ENCODE measurements at regions not wholly inside any gene's neighbourhood (a gene's known extent, or its start where the extent isn't known, plus 50 kb on each side); places are given as distances from the start of the nearest gene placed in this dataset.

- ChIA-PET POLR2A (no interaction called here), CTCF (interaction anchor here (1.3 kb wide), 1 partner anchor 16 kb away, joined by 4 read pairs; no protein-coding TSS in a partner anchor)
- no peak overlapping the region for H3K4me3 ChIP-seq (ENCODE audit: low read depth in 2 of 2, low read length in 1 of 2)
- no peaks in the 10 kb centered on the region for H3K9me3 ChIP-seq
- 14% methylated on average over 6 of the region's 6 CpGs for WGBS (ENCODE audit: low lambda C conversion rate)
- no peak overlapping the region for H3K4me2 ChIP-seq
- no peaks in the 10 kb centered on the region for H4K20me1 ChIP-seq (ENCODE audit: insufficient read depth)
- H3K79me2 ChIP-seq (ENCODE audit: insufficient read depth) = no peaks in the 10 kb centered on the region
- no peak overlapping the region for H3K9ac ChIP-seq
- H3F3A ChIP-seq (replicated peaks; ENCODE audit: insufficient read depth) = no peaks in the 10 kb centered on the region
- H2AFZ ChIP-seq (ENCODE audit: low read depth) = no peak overlapping the region
- no peaks in the 10 kb centered on the region for H3K27me3 ChIP-seq (ENCODE audit: insufficient read depth)
- TF ChIP-seq RCOR1 (IDR thresholded peaks at IDR 0.05; ENCODE audit: low read length) (no peak), REST (IDR thresholded peaks at IDR 0.05; ENCODE audit: low read depth, low read length) (no peak), EP300 (IDR thresholded peaks at IDR 0.05; ENCODE audit: borderline replicate concordance in 1 of 2, low read depth in 1 of 2, low read length in 1 of 2) (no peak), ELF1 (IDR thresholded peaks at IDR 0.05) (no peak), MXI1 (IDR thresholded peaks at IDR 0.05; ENCODE audit: low read depth, low read length) (no peak), JUND (IDR thresholded peaks at IDR 0.05) (no peak), MAX (IDR thresholded peaks at IDR 0.05; ENCODE audit: low read depth) (no peak), SIN3A (IDR thresholded peaks at IDR 0.05; ENCODE audit: borderline replicate concordance, low read depth, low read length) (no peak), TEAD4 (IDR thresholded peaks at IDR 0.05; ENCODE audit: borderline replicate concordance, insufficient read depth) (no peak), YY1 (IDR thresholded peaks at IDR 0.05; ENCODE audit: low read depth) (no peak), ZBTB33 (IDR thresholded peaks at IDR 0.05; ENCODE audit: borderline replicate concordance, low read depth) (no peak), EZH2phosphoT487 (IDR thresholded peaks at IDR 0.05; ENCODE audit: borderline replicate concordance, low read depth) (no peak)
- DNase-seq = no peak
- no peaks in the 10 kb centered on the region for H3K9me2 ChIP-seq
- H3K36me3 ChIP-seq (replicated peaks in 1 of 2; ENCODE audit: control insufficient read depth in 1 of 2, insufficient read depth in 2 of 2, low read length in 1 of 2) = no peaks in the 10 kb centered on the region
- H3K27ac ChIP-seq (ENCODE audit: low read depth in 2 of 2, low read length in 1 of 2) = no peak overlapping the region
- H3K4me1 ChIP-seq (ENCODE audit: control insufficient read depth in 1 of 2, insufficient read depth in 2 of 2, low read depth in 1 of 2, low read length in 1 of 2) = no peaks in the 10 kb centered on the region
Measured at GRCh38 chr16:13438064-13438463, 481.9 kb upstream of the ERCC4 start.

GRCh38 chr16:13439766-13440165, 480.2 kb upstream of the ERCC4 start:
- 25% methylated on average over 9 of the region's 9 CpGs for WGBS (ENCODE audit: low lambda C conversion rate)
- TF ChIP-seq NRF1 (IDR thresholded peaks at IDR 0.05; ENCODE audit: low read depth, low read length) = no peak
- TF ChIP-seq USF2 (IDR thresholded peaks at IDR 0.05; ENCODE audit: borderline replicate concordance, low read depth, low read length) = no peak
- no peak for TF ChIP-seq SIN3A (IDR thresholded peaks at IDR 0.05; ENCODE audit: borderline replicate concordance, low read depth, low read length)
- no peak for TF ChIP-seq ELF1 (IDR thresholded peaks at IDR 0.05)
- TF ChIP-seq TCF12 (IDR thresholded peaks at IDR 0.05) = no peak
- no peaks in the 10 kb centered on the region for H3K79me2 ChIP-seq (ENCODE audit: insufficient read depth)
- no peak for DNase-seq
- H3K4me1 ChIP-seq (ENCODE audit: control insufficient read depth in 1 of 2, insufficient read depth in 2 of 2, low read depth in 1 of 2, low read length in 1 of 2) = no peaks in the 10 kb centered on the region
- H3K36me3 ChIP-seq (replicated peaks in 1 of 2; ENCODE audit: control insufficient read depth in 1 of 2, insufficient read depth in 2 of 2, low read length in 1 of 2) = no peaks in the 10 kb centered on the region
- ChIA-PET POLR2A (no interaction called here), CTCF (no interaction called here)
- no peak overlapping the region for H2AFZ ChIP-seq (ENCODE audit: low read depth)
- H3K9me3 ChIP-seq = no peaks in the 10 kb centered on the region
- H3K4me3 ChIP-seq (ENCODE audit: low read depth in 2 of 2, low read length in 1 of 2) = no peak overlapping the region
- H3K9ac ChIP-seq = no peak overlapping the region
- H3K9me2 ChIP-seq = no peaks in the 10 kb centered on the region
- H3F3A ChIP-seq (replicated peaks; ENCODE audit: insufficient read depth) = no peaks in the 10 kb centered on the region
- H3K27ac ChIP-seq (ENCODE audit: low read depth in 2 of 2, low read length in 1 of 2) = no peak overlapping the region
- no peaks in the 10 kb centered on the region for H3K27me3 ChIP-seq (ENCODE audit: insufficient read depth)
- no peaks in the 10 kb centered on the region for H4K20me1 ChIP-seq (ENCODE audit: insufficient read depth)
- no peak overlapping the region for H3K4me2 ChIP-seq

Measured in SK-N-SH (cell line).